DND-41 (cell line): ENCODE measurements at regions not wholly inside any gene's neighbourhood (a gene's known extent, or its start where the extent isn't known, plus 50 kb on each side); places are given as distances from the start of the nearest gene placed in this dataset.

ENCODE experiments used
- ATAC-seq: fragments of 200-7000 bp; cut with Tn5 transposase; 3 replicates; pipeline ENCODE4 v1.9.1; 2021; ENCODE audit warnings: low read depth; ENCODE audit not compliant: insufficient read depth
- DNase-seq: peaks from one replicate; pipeline ENCODE4 v3.0.0-alpha.2; 2020
- H2AFZ ChIP-seq: 2 replicates; pipeline ENCODE4 v1.6.0; 2012; ENCODE audit warnings: low read depth, low read length
- H3K27ac ChIP-seq: 2 replicates; pipeline ENCODE4 v1.5.1; 2012; ENCODE audit warnings: low read length, inconsistent platforms
- H3K27me3 ChIP-seq: fragments of 200-600 bp; sonication (generic); 2 replicates; pipeline ENCODE4 v1.6.0; 2012; ENCODE audit warnings: low read length, mild to moderate bottlenecking, inconsistent platforms; ENCODE audit not compliant: insufficient read depth, poor library complexity
- H3K36me3 ChIP-seq: 2 replicates; pipeline ENCODE4 v1.5.1; 2012; ENCODE audit warnings: low read length, inconsistent platforms; ENCODE audit not compliant: insufficient read depth
- H3K4me1 ChIP-seq: 2 replicates; pipeline ENCODE4 v1.5.1; 2012; ENCODE audit warnings: mild to moderate bottlenecking, low read length; ENCODE audit not compliant: insufficient read depth
- H3K4me2 ChIP-seq: 2 replicates; pipeline ENCODE4 v1.6.0; 2012; ENCODE audit warnings: mild to moderate bottlenecking, moderate library complexity, low read length, inconsistent platforms; ENCODE audit not compliant: insufficient read depth
- H3K4me3 ChIP-seq, 2 experiments: fragments of 200-600 bp in 1 of 2; shearing (Covaris generic) in 1 of 2; 2 replicates each; pipeline ENCODE4 v1.5.1; 2012 to 2016; ENCODE audit warnings: inconsistent platforms in 2 of 2, low read length in 2 of 2, mild to moderate bottlenecking in 2 of 2, low read depth in 1 of 2, moderate library complexity in 1 of 2
- H3K79me2 ChIP-seq: 2 replicates; pipeline ENCODE4 v1.6.0; 2012; ENCODE audit warnings: low read length, inconsistent platforms; ENCODE audit not compliant: insufficient read depth
- H3K9ac ChIP-seq: 2 replicates; pipeline ENCODE4 v1.6.0; 2012; ENCODE audit warnings: low read depth, mild to moderate bottlenecking, inconsistent platforms, low read length, moderate library complexity
- H3K9me3 ChIP-seq: 2 replicates; pipeline ENCODE4 v1.5.1; 2012; ENCODE audit warnings: low read length, moderate library complexity, mild to moderate bottlenecking, inconsistent platforms; ENCODE audit not compliant: insufficient read depth, severe bottlenecking
- H4K20me1 ChIP-seq: 2 replicates; pipeline ENCODE4 v1.6.0; 2012; ENCODE audit warnings: low read length; ENCODE audit not compliant: insufficient read depth
- EZH2 ChIP-seq: IDR thresholded peaks from 3 replicates; pipeline ENCODE4 v1.6.1; 2012; ENCODE audit warnings: borderline replicate concordance, low read depth, mild to moderate bottlenecking, moderate library complexity, low read length, inconsistent platforms; ENCODE audit not compliant: severe bottlenecking
- TF ChIP-seq, protein P1 (sequence below): IDR thresholded peaks from 2 replicates; pipeline ENCODE4 v1.5.1; 2012; ENCODE audit warnings: borderline replicate concordance, low read length, moderate library complexity, mild to moderate bottlenecking; ENCODE audit not compliant: poor library complexity, severe bottlenecking; ENCODE audit errors: extremely low read depth

DNA sequence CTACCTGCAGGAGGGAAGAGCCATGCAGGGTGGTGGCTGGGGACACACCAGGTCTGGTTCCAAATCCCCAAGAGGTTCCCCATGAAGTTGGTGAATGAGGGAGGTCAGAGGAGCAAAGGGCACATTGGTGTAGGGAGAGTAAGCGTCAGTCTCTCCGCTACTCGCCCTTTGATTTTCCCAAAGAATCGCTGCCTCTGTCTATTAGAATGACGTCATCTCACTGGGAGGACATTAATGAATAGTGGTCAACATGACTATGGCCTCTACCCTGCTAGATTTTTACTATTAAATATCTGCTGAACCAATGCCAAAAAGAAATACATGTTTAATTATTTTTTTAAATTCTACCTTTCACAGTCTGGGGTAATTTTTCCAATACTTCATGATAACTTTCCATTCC is 109.6 kb upstream of the SNTG2 start:
- no peaks in the 10 kb centered on the region for H3K9me3 ChIP-seq
- ATAC-seq (no peak), DNase-seq (no peak)
- no peak overlapping the region for H3K4me3 ChIP-seq
- no peaks in the 10 kb centered on the region for H3K4me1 ChIP-seq
- no peaks in the 10 kb centered on the region for H3K27me3 ChIP-seq
- no peak overlapping the region for H3K4me2 ChIP-seq
- H3K27ac ChIP-seq, result no peak overlapping the region
- H4K20me1 ChIP-seq, result no peaks in the 10 kb centered on the region
- no peaks in the 10 kb centered on the region for H3K79me2 ChIP-seq
- H2AFZ ChIP-seq, result no peak overlapping the region
- H3K36me3 ChIP-seq, result no peaks in the 10 kb centered on the region
- no peak overlapping the region for H3K9ac ChIP-seq
- TF ChIP-seq, protein P1, sequence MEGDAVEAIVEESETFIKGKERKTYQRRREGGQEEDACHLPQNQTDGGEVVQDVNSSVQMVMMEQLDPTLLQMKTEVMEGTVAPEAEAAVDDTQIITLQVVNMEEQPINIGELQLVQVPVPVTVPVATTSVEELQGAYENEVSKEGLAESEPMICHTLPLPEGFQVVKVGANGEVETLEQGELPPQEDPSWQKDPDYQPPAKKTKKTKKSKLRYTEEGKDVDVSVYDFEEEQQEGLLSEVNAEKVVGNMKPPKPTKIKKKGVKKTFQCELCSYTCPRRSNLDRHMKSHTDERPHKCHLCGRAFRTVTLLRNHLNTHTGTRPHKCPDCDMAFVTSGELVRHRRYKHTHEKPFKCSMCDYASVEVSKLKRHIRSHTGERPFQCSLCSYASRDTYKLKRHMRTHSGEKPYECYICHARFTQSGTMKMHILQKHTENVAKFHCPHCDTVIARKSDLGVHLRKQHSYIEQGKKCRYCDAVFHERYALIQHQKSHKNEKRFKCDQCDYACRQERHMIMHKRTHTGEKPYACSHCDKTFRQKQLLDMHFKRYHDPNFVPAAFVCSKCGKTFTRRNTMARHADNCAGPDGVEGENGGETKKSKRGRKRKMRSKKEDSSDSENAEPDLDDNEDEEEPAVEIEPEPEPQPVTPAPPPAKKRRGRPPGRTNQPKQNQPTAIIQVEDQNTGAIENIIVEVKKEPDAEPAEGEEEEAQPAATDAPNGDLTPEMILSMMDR, result no peak

DNA sequence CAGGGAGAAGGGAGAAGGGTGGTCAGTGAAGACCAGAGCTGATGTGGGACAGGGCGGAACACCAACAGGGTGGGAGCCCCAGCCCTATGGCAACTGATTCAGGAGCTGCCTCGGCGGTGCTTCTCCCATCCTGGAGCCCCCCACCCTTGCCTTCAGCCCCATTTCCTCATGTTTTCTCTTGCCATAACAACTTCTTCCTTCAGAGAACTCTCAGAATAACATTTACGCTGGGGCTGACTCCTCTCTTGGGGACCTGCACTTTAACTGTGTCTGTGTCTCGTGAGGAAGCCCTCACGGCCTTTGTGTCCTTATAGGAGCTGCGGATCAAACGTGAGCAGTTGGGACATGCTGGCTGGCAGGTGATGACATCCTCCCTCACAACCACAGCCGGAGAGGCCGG is 116.4 kb upstream of the SNTG2 start:
- H3K9ac ChIP-seq, result no peak overlapping the region
- no peak for DNase-seq
- no peaks in the 10 kb centered on the region for H3K27me3 ChIP-seq
- H3K9me3 ChIP-seq, result no peaks in the 10 kb centered on the region
- H3K4me1 ChIP-seq, result peaks cover 23% of the 10 kb centered on the region
- no peak overlapping the region for H3K4me2 ChIP-seq
- H3K36me3 ChIP-seq, result no peaks in the 10 kb centered on the region
- TF ChIP-seq EZH2, result no peak
- TF ChIP-seq, protein P1, result no peak
- H3K27ac ChIP-seq, result no peak overlapping the region
- no peak for ATAC-seq
- H3K79me2 ChIP-seq, result no peaks in the 10 kb centered on the region
- no peak overlapping the region for H2AFZ ChIP-seq
- H4K20me1 ChIP-seq, result no peaks in the 10 kb centered on the region
- H3K4me3 ChIP-seq, result no peak overlapping the region

DNA sequence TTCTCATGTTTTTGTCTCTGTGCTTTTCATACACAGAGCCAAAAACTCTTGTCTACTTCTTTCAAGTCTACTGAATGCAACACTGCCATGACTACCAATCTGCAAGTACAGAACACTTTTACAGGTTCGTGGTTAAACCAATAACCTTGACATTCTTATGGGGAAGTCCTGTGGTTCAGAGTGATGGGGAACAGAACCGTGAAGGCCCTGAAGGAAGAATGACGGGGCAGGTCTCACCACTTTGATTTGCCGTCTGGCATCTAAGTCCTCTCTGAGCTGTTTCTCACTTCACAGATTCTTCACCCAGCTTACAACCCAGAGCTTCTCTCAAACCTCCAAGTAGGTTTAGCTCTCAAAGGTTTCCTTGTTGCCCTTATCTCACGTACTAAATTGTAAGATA is 117.5 kb upstream of the SNTG2 start:
- Histone ChIP-seq H3K9me3 (no peaks in the 10 kb centered on the region), H3K4me2 (no peak overlapping the region), H3K27ac (no peak overlapping the region), H3K9ac (no peak overlapping the region), H3K4me3 (no peak overlapping the region), H3K27me3 (no peaks in the 10 kb centered on the region), H3K4me1 (peaks cover 23% of the 10 kb centered on the region), H2AFZ (no peak overlapping the region), H4K20me1 (no peaks in the 10 kb centered on the region), H3K36me3 (no peaks in the 10 kb centered on the region), H3K79me2 (no peaks in the 10 kb centered on the region)
- no peak for TF ChIP-seq EZH2
- TF ChIP-seq, protein P1, result no peak
- DNase-seq (peak; percentile 60), ATAC-seq (peak; percentile 92)

DNA sequence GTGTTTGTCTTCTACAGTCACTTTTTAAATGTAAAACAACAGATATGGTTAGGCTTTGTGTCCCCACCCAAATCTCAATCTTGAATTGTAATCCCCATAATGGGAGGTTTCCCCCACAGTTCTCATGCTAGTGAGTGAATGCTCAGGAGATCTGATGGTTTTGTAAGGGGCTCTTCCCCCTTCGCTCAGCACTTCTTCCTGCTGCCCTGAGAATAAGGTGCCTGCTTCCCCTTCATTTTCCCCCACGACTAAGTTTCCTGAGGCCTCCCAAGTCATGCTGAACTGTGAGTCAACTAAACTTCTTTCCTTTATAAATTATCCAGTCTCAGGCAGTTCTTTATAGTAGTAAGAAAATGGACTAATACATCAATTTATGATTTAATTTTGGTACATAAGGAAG is 118.0 kb upstream of the SNTG2 start:
- no peaks in the 10 kb centered on the region for H3K79me2 ChIP-seq
- no peaks in the 10 kb centered on the region for H3K9me3 ChIP-seq
- H3K4me1 ChIP-seq, result peaks cover 23% of the 10 kb centered on the region
- H3K36me3 ChIP-seq, result no peaks in the 10 kb centered on the region
- no peak for ATAC-seq
- H3K9ac ChIP-seq, result no peak overlapping the region
- no peak overlapping the region for H2AFZ ChIP-seq
- TF ChIP-seq EZH2, result no peak
- TF ChIP-seq, protein P1, result no peak
- H4K20me1 ChIP-seq, result no peaks in the 10 kb centered on the region
- no peaks in the 10 kb centered on the region for H3K27me3 ChIP-seq
- H3K27ac ChIP-seq, result no peak overlapping the region
- H3K4me2 ChIP-seq, result no peak overlapping the region
- no peak overlapping the region for H3K4me3 ChIP-seq
- DNase-seq, result no peak
